HUDEP-2 (cell line): ENCODE measurements at regions not wholly inside any gene's neighbourhood (a gene's known extent, or its start where the extent isn't known, plus 50 kb on each side); places are given as distances from the start of the nearest gene placed in this dataset.

Experiments
- DNase-seq, 76 experiments: peaks; one replicate each; lab custom pipeline; 2025; ENCODE audit not compliant: unreplicated experiment in 76 of 76; lab: John Stamatoyannopoulos, UW

DNA sequence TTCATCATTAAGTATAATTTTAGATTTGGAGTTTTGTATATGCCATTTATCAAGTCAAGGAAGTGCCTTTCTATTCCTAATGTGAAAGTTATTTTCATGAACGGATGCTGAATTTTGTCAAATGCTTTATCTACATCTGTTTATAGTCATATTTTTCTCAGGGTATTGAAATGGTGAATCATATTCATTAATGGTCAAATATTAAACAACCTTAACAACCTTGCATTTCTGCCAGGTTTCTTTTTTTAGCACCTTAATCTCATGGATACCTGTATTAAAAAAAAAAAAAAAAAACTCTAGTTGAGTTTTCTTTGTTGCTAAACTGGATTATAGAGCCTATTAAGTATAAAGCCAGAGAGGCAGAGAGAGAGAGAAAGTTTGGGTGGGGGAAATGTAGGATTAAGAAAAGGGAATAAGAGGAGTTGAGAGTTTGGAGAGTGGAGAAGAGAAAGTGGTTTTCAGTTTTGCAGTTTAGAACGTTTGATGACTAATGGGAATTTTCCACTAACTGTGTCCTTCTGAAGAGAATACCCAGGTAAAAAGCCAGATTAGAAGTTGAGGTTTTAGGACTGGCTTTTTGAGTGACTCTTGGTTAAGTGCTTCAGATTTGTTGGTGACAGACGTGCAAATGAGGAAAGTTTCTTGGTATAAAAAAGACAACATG is 305.0 kb downstream of the HLX start:
- no peak for DNase-seq

DNA sequence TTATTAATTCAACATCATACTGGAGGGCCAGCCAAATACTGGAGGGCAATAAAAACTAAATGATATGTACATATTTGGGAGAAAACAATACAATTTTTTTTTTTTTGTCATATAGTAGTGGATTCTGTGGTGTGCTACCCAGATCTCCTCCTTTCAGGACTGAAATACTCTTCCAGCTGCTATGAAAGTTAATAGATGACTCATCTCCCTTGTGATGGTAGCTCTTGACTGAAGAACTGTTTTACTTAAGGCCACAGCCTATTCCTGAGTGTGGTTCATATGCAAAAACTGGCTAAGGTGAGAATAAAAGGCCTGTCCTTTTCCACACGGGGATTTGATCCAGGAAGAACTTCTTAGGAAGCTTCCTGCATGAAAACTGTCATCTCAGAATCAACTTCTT is 307.9 kb downstream of the HLX start:
- peak in 1 of 76 experiments; percentile 2 for DNase-seq

DNA sequence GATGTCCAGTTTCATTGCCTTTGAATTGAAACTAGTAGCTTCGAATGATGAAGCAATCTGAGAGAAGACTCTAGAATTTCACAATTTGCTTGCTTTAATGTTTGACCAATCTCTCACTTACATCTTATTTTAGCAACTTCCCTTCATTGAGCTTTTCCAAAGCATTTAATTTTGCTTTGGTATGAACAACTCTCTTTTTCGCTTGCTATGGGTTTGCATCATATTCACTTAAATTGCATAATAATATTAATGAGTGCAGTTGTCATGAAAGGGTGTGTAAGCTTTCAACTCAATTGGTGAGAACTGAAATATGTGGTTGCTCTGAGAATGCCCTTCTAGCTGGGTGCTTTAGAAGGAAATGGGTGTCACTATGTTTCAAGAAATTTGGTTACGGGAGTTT is 309.2 kb downstream of the HLX start:
- DNase-seq: no peak

DNA sequence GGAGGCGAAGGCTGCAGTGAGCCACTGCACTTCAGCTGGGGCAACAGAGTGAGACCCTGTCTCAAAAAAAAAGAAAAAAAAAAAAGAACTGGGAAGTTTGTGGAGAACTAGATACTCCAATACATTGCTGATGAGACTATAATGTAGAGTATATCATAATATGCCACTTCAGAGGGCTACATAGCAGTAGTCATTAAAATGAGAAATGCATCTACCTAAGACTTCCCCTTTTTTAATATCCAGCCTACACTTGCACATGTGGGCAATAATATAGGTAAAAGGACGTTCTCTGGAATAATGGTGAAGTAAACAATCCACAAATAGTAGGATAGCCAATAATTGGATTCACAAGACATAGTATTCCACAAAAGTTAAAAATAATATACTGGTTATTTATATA is 311.0 kb downstream of the HLX start:
- no peak for DNase-seq

DNA sequence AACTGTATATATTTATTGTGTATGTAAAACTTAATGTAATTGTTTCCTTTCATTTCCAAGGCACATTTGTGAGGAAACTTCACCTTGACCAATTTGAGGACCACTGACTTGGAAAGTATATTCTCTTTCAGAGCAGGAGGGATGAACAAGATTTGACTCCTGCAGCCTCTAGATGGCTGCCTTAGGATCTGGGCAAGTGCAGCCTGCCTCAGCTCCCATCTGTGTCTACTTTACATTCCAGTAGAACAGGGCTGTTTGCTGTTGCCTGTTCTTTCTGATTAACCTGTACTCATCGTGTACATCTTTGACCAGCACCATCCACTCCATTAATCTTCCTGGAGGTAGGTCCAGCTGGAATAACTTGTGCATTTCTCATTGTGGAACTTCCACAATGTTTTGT is 312.8 kb downstream of the HLX start:
- no peak for DNase-seq

DNA sequence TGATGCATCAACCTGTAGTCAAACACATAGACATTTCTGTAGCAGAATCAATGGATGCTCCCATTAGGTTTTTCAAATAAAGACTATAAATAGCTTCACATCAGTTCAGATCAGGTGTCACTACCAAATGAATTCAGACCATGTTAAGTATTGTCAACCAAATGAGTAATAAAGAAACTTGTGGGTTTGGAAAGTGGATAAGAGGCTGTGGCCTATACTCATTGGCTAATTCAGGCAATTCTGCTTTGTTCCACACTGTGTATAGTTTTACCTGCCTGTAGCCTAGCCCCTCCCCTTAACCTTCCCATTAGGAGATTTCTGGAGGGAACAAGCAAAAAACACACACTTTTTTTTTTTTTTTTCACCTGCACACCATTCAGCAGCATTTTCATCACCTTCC is 321.2 kb downstream of the HLX start:
- DNase-seq: no peak

DNA sequence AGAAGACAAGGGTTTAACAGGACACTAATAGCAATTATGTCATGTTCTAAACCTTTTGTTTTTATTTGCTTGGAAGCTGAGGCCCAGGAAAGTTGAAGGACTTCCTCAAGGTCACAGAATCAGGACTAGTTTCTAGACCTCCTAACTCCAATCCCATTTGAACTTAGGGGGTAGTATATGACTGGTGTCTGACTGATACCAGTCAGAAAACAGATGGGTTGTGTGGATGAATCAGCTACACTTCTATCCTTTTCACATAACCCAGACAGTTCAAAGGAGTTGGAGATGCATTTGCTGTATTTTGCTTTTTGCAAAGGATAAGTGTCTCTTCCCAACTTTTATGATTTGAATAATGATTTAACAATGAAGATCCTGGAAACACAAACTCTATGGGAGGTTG is 322.5 kb downstream of the HLX start:
- DNase-seq: no peak

DNA sequence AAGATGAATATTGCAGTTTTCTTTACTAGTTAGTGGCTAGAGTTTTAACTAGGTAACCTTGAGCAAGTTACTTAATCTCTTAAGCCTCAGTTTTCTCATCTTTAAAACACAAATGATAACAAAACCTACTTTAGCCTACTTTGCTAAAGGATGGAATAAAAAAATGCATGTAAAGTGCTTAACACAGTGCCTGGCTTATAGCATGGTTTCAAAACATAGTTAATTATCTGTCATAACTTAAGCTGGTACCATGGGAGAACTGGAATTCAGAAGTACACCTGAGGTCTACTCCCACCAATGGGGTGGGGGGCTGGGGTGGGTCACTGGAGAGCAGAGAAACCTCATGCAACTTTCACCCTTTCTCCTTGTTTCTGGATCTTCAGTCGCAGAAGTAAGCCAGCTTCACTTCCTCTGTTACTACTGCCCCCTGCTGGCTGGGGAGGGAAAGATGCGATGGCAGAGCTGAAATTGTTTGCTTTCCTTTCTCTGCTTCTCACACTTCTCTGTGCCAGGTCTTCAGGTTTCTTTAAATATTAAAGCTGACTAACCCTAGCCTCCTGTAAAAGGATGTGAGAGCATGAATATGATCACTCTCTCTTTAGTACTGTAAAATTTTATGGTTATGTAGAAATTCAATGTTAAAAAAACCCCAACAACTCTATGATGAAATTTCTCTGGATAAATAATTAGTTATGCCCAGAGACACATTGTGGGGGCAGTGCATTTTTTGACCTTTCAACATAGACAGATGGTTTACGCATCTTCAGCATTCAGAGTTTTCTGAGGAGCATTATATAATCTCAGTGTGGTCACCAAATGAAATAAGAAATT is 324.2 kb downstream of the HLX start:
- DNase-seq: peak in 63 of 76 experiments; percentile 1 to 70 (median 39)

DNA sequence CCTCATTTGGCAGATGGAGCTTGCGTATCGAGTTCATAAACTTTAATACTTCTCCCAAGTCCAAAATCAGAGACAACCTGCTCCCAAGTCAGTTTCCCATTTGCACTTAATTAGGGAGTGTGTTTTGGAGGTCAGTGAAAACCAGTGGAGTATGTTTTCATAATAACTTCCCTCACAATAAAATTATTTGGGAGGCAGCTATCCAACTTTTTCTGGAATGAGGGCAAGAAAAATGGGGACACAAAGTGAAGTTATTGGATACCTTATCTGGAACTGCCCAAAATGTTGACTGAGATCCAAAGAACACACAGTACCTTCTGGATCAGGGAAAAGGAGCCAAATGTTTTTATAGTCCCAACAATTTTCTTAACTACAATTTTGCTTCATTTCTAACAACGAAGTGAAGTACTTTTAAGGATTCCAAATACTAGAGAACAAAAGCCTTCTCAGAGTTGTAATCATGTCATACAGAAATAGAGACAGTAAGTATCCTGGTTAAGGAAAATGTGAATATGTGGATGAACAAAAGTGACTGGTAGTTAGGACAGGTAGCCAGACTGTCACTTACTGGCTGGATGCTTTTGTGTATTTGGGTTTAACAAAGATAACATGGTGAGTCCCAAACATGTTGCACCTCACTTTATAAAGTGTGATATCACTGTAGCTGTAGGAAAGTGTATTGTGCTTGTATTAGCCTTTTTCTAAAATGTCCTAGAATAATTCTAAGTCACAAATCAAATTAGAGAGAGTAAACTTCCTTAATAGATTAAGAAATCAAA is 325.0 kb downstream of the HLX start:
- no peak for DNase-seq

DNA sequence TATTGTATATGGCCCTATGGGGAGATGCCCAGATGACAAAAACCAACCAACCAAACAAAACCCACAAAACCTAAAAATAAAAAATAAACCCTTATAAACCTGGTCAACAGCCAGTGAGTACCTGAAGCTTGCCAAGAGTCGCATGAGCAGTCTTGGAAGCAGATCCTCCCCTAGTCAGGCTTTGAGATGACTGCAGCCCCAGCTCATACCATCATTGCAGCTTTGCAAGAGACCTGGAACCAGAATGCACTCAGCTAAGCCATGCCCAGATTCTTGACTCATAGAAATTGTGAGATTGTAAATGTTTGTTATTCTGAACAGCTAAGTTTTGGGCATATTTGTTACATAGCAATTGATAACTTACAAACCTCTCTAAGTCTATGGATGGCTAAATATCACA is 326.8 kb downstream of the HLX start:
- DNase-seq: no peak

DNA sequence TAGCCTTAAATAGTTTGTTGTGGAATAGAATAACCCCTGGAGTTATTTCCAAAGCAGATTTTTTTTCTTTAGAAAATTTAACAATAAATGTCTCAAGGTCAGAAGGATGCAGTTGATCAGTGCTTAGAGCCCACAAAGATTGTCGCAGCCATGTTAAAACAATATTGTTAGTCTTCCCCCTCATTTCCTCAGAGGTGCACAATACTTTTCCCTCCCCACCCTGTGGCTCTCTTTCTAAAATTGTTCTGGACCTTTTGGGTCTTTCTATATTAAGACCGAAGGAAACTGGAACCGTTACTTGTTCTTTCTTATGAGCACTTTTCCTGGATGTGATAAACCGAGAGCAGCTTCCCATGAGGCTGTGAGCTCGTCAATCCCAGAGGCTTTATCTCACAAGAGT is 333.7 kb downstream of the HLX start:
- DNase-seq: no peak

DNA sequence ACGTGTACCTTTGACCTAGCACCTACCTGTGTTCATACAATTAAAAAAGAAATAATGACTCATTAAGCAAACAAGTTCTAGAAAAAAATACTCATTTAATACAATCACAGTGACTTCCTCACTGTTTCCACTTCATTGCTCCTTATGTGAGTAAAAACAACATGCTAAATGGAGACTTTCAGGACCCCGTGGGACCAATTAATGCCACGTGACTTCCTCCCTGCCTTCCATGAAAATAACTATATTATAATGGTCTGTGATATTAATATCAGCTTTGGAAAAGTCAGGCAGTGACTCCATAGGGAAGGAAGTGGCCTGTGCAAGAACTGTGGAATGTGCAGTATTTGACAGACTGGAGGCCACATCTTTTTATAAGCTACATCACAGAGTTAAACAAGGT is 337.8 kb downstream of the HLX start:
- no peak for DNase-seq

DNA sequence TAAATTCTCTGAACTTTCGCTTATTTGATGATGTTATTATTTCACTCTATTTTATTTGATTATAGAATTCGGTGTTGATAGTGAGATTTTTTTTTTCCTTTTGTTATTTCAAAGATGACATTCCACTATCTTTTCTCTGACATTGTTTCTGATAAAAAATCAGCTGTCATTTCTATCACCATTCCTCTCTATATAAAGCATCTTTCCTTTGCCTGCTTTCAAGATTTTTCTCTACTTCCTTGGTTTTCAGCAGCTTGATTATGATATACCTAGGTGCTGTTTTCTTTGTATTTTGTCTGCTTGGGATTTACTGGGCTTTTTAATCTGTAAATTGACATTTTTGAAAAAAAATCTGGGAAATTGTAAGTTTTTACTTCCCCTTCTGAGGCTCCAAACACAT is 344.0 kb downstream of the HLX start:
- DNase-seq: no peak

DNA sequence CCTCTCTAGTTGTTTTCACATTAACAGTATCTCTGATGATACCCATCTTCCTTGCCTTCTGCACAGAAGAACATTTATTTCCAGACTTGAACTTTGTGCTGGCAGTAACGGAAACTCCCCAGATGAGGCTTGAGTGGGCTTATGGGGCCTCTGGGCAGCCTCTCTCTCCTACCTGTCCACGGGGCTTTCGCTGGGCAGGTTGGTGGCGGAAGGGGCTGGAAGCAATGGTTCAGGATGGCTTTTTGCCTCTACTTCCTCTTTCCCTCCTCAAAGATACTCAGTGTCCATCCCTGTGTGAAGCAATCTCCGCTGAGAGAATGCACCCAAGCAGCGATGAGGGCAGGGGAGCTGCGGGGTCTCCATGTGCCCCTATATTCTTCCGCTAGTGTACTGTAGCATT is 348.2 kb downstream of the HLX start:
- no peak for DNase-seq

DNA sequence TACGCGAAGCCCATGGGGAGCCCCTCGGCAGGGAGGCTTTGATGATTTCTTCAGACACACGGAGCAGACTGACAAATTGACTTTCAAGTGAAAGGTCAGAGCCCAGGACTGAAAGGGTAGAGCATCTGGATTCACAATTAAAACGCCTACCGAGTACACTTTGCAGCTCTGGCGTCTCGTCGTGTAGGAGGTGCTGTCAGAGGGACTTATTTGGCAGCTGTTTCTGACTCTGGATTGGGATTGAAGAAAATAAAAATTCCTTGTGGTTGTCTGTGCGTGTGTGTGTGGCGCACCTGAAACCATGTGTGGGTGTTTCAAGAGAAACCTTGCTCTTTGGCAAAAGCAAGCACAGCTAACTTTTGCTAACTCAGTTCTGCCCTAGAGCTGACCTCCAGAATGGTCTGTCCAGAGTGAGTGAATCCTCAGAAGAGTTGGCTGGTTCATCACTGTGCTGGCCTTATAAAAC is 348.7 kb downstream of the HLX start:
- DNase-seq: no peak

DNA sequence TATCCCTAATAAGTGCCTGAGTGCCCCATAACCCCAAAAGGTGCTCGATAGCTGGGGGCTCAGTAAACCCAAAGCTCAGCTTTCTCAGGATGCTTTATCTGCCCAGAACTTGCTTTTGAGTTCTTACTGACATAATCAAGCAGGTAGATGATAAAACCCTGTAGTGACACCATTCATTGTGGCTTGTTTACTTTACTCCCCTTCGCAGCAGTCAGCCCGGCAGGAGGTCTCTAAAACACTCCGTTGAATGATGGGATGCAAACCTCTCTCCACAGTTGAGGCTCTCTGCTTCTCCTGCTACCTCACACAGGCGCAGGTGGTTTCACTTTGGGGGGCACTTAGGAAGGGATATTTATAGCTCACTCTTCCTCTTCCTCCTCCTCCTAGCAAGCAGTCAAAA is 349.4 kb downstream of the HLX start:
- DNase-seq: no peak

DNA sequence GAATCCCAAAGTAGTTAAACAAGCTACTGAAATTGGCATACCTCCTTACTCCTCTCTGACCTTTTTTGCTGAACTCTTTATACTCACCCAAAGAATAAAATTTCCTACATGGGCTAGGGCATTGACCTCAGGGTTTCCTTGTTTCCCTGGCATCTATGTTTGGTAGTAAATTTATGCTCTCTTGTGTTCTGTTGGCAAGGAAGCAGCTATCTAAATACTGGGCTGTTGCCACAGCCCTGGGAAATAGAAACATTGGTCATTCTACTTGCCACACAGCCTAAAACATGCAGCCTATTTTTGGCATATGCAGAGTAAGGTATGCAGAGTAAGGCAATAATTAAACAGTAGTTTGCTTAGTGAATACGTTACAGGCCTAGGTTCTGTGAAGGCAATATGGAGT is 351.4 kb downstream of the HLX start:
- no peak for DNase-seq

DNA sequence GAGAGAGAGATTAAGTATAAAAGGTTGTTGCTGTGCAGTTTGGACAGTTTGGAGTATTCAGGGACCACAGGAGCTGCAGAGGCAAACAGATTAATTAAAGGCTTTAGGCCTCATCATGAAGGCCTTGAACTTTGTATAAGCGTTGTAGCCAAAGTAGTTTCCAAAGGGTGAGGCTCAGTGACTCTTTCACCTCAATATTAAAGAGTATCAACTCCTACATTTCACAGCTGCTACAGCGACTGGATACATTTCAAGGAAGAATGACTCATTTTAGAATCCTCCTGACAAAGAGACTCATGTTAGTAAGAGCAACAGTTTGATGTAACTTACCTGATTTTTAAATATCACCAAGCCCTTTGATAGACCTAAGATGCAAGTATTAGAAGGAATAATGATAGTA is 355.5 kb downstream of the HLX start:
- no peak for DNase-seq

DNA sequence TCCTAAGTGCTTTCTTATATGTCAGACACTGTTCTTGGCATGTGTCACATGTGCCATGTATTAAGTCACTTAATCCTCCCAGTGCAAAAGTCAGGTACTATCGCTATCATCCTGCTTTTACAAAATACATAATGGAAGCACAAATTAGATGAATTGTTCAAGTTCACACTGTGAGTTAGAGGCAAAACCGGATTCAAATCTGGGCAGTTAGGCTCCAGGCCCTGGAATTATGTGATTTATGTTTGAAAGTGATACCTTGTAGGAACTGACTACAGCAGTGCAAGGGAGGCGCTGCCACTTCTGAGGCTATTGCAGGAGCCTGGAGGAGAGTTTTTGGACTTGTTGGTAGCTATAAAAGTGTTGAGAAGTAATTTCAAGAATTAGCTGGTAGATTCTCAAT is 358.3 kb downstream of the HLX start:
- no peak for DNase-seq

DNA sequence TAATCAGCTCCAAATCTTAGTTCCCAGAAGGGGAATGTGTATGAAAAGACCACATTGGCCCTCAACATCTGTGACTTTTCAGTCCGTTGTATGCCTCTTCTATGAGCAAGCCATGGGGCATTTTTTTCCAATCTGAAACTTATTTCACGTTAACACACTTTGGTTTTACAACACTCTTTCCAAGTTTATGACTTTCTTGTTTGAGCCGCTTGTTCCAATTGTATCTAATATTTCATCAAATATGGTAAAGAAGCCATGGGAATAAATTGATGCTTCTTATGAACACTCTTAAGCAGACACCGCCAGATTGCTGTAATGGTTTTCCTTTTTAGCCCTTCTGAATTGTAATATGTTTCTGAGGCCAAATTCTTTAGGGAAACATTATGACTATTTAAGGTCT is 359.9 kb downstream of the HLX start:
- DNase-seq: no peak

DNA sequence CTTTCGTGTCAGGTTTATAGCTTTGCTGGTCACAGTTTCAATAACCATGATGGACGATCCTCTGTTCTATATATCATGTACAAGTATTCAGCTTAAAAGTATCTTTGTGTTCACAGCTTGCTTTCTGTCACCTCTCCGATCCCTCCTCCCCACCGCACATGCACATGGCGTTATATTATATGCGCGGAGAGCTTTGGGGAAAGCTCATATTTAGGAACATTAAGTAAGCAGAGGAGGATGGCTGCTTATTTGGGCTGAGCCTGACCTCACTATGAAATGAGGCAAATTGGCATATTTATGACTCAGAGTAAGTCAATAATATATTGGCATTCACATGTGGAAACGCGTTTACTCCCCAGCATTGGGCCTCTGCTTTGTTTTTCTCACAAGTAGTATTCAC is 360.5 kb downstream of the HLX start:
- DNase-seq: no peak

DNA sequence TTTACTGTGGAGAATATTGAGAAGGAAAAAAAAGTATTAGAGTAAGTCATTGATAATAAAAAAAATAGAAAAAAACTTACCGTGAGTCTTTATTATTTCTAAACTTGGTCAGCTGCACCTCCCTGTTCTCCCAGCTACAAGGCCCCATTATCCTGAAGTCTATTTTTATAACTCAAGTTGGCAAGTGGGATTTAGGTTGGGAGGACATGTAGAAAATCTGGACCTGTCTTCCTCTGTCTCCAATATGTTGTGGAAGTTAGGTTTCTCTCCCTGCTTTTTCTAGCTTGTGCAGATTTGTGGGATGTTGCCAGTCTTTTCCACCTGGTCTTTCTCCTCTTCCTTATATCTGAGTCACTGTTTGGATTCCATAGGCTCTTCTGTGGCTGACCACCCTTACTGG is 361.4 kb downstream of the HLX start:
- no peak for DNase-seq
